Muscle layer of colon (tissue), 2 donors: ENCODE measurements at regions not wholly inside any gene's neighbourhood (a gene's known extent, or its start where the extent isn't known, plus 50 kb on each side); places are given as distances from the start of the nearest gene placed in this dataset.
"Not testable (repeated sequence)": the region's sequence is repeated elsewhere in the genome, so short reads cannot be mapped to it uniquely, and the experiment has no call there.

Experiments used
- H3K27ac ChIP-seq: one replicate; pipeline ENCODE4 v1.7.0; 2013; ENCODE audit warnings: low read depth, mild to moderate bottlenecking, low read length, moderate library complexity
- H3K27me3 ChIP-seq, 2 donors: one replicate each; pipeline ENCODE4 v1.7.0; 2013; ENCODE audit warnings: low read length in 2 of 2, mild to moderate bottlenecking in 2 of 2; ENCODE audit not compliant: insufficient read depth in 2 of 2, control insufficient read depth in 1 of 2
- H3K36me3 ChIP-seq: one replicate; pipeline ENCODE4 v1.7.0; 2013; ENCODE audit warnings: mild to moderate bottlenecking, low read length; ENCODE audit not compliant: insufficient read depth
- H3K4me1 ChIP-seq: one replicate; pipeline ENCODE4 v1.7.0; 2013; ENCODE audit warnings: mild to moderate bottlenecking, low read length; ENCODE audit not compliant: insufficient read depth
- H3K4me3 ChIP-seq, 2 donors: one replicate each; pipeline ENCODE4 v1.7.0; 2013; ENCODE audit warnings: low read length in 2 of 2, low read depth in 1 of 2, mild to moderate bottlenecking in 1 of 2, moderate library complexity in 1 of 2
- H3K9ac ChIP-seq: one replicate; pipeline ENCODE4 v1.7.0; 2013; ENCODE audit warnings: low read length
- H3K9me3 ChIP-seq: one replicate; pipeline ENCODE4 v1.7.0; 2013; ENCODE audit warnings: mild to moderate bottlenecking, low read length
- donor health status: abdominal sarcoma.
- donor health status: Adenocarcinoma of cecum.

GRCh38 chr2:64922482-64923384 is 66.5 kb upstream of the SLC1A4 start:
- no peak overlapping the region for H3K27ac ChIP-seq
- no peaks in the 10 kb centered on the region for H3K4me1 ChIP-seq
- H3K9ac ChIP-seq = no peak overlapping the region
- H3K36me3 ChIP-seq = no peaks in the 10 kb centered on the region
- H3K27me3 ChIP-seq = no peaks in the 10 kb centered on the region
- H3K9me3 ChIP-seq = no peaks in the 10 kb centered on the region
- H3K4me3 ChIP-seq = no peak overlapping the region

- H3K4me1 ChIP-seq = no peaks in the 10 kb centered on the region
- no peak overlapping the region for H3K27ac ChIP-seq
Observed at GRCh38 chr2:64923385-64923710, 65.9 kb upstream of the SLC1A4 start.

GRCh38 chr2:64924170-64924934 is 64.8 kb upstream of the SLC1A4 start:
- H3K27me3 ChIP-seq = no peaks in the 10 kb centered on the region
- no peaks in the 10 kb centered on the region for H3K9me3 ChIP-seq
- H3K27ac ChIP-seq = no peak overlapping the region
- H3K36me3 ChIP-seq = no peaks in the 10 kb centered on the region
- no peak overlapping the region for H3K4me3 ChIP-seq
- H3K4me1 ChIP-seq = no peaks in the 10 kb centered on the region
- H3K9ac ChIP-seq = no peak overlapping the region

More at GRCh38 chr2:64923385-64923710, 65.9 kb upstream of the SLC1A4 start:
- no peaks in the 10 kb centered on the region for H3K9me3 ChIP-seq
- H3K4me3 ChIP-seq = no peak overlapping the region
- no peaks in the 10 kb centered on the region for H3K36me3 ChIP-seq
- H3K27me3 ChIP-seq = no peaks in the 10 kb centered on the region
- H3K9ac ChIP-seq = no peak overlapping the region

GRCh38 chr2:64925930-64926722 is 63.1 kb upstream of the SLC1A4 start:
- not testable (repeated sequence) for H3K27ac ChIP-seq, H3K4me3 ChIP-seq, H3K36me3 ChIP-seq, H3K27me3 ChIP-seq, H3K4me1 ChIP-seq, H3K9me3 ChIP-seq, H3K9ac ChIP-seq

GRCh38 chr2:64928813-64929212 is 60.4 kb upstream of the SLC1A4 start:
- Histone ChIP-seq H3K9ac (no peak overlapping the region), H3K4me3 (no peak overlapping the region), H3K4me1 (no peaks in the 10 kb centered on the region), H3K27me3 (no peaks in the 10 kb centered on the region), H3K9me3 (no peaks in the 10 kb centered on the region), H3K36me3 (no peaks in the 10 kb centered on the region), H3K27ac (no peak overlapping the region)

- Histone ChIP-seq H3K27ac (no peak overlapping the region), H3K27me3 (no peaks in the 10 kb centered on the region), H3K9ac (no peak overlapping the region), H3K9me3 (no peaks in the 10 kb centered on the region), H3K4me1 (no peaks in the 10 kb centered on the region), H3K36me3 (no peaks in the 10 kb centered on the region), H3K4me3 (no peak overlapping the region)
Observed at GRCh38 chr2:64929333-64929732, 59.9 kb upstream of the SLC1A4 start.

GRCh38 chr2:64930258-64930671 is 58.9 kb upstream of the SLC1A4 start:
- no peak overlapping the region for H3K9ac ChIP-seq
- H3K27me3 ChIP-seq = no peaks in the 10 kb centered on the region
- no peaks in the 10 kb centered on the region for H3K36me3 ChIP-seq
- no peaks in the 10 kb centered on the region for H3K9me3 ChIP-seq
- H3K27ac ChIP-seq = no peak overlapping the region
- H3K4me1 ChIP-seq = no peaks in the 10 kb centered on the region
- H3K4me3 ChIP-seq = no peak overlapping the region

- no peak overlapping the region for H3K27ac ChIP-seq
- H3K36me3 ChIP-seq = no peaks in the 10 kb centered on the region
- H3K27me3 ChIP-seq = no peaks in the 10 kb centered on the region
- H3K9me3 ChIP-seq = no peaks in the 10 kb centered on the region
- H3K9ac ChIP-seq = no peak overlapping the region
- no peaks in the 10 kb centered on the region for H3K4me1 ChIP-seq
- H3K4me3 ChIP-seq = no peak overlapping the region
Observed at GRCh38 chr2:64931246-64932115, 57.7 kb upstream of the SLC1A4 start.

- no peak overlapping the region for H3K27ac ChIP-seq
- H3K9me3 ChIP-seq = no peaks in the 10 kb centered on the region
- H3K27me3 ChIP-seq = no peaks in the 10 kb centered on the region
- H3K36me3 ChIP-seq = no peaks in the 10 kb centered on the region
- no peaks in the 10 kb centered on the region for H3K4me1 ChIP-seq
- no peak overlapping the region for H3K9ac ChIP-seq
- H3K4me3 ChIP-seq = no peak overlapping the region
Observed at GRCh38 chr2:64932116-64932370, 57.2 kb upstream of the SLC1A4 start.

- no peaks in the 10 kb centered on the region for H3K4me1 ChIP-seq
- no peak overlapping the region for H3K9ac ChIP-seq
- H3K4me3 ChIP-seq = no peak overlapping the region
- H3K36me3 ChIP-seq = no peaks in the 10 kb centered on the region
- no peaks in the 10 kb centered on the region for H3K9me3 ChIP-seq
- no peak overlapping the region for H3K27ac ChIP-seq
- H3K27me3 ChIP-seq = no peaks in the 10 kb centered on the region
Observed at GRCh38 chr2:64932371-64933216, 56.6 kb upstream of the SLC1A4 start.
